A549 (cell line): ENCODE measurements at regions not wholly inside any gene's neighbourhood (a gene's known extent, or its start where the extent isn't known, plus 50 kb on each side); places are given as distances from the start of the nearest gene placed in this dataset.

Experiments used
- ATAC-seq, 2 experiments: fragments of 200-7000 bp in 1 of 2; fragments of >200 bp in 1 of 2; cut with Nextera tagmentation in 1 of 2; cut with Tn5 transposase in 1 of 2; 3 replicates each; pipeline versions ENCODE4 v1.8.0 to v1.9.1; 2018 to 2020; ENCODE audit warnings: mild to moderate bottlenecking in 1 of 2, moderate library complexity in 1 of 2
- CTCF ChIA-PET: fragments of 300-600 bp; sonication (Branson Sonifier 250); formaldehyde crosslinking; extraction: SDS; loops from one replicate; lab custom pipeline; 2021; ENCODE audit warnings: antibody characterized with exemption, inconsistent platforms; lab: Yijun Ruan, JAX
- POLR2A ChIA-PET: fragments of 350-600 bp; formaldehyde crosslinking; extraction: SDS; loops from one replicate; lab custom pipeline; 2021; ENCODE audit warnings: antibody characterized with exemption, inconsistent platforms; lab: Yijun Ruan, JAX
- DNase-seq, 2 experiments: peaks; one replicate each; pipeline versions ENCODE4 v3.0.0 to v3.0.0-alpha.2; 2011 to 2016; ENCODE audit warnings: low read depth in 1 of 2, low spot score in 1 of 2
- FAIRE-seq: peaks from 2 replicates; lab custom pipeline; 2011; peaks lifted over from hg19 to GRCh38; lab: Jason Lieb, UNC
- H3K27ac ChIP-seq, 2 experiments: fragments of >200 bp; sonication (Bioruptor Twin); formaldehyde crosslinking; 3 replicates each; pipeline ENCODE4 v1.5.1; 2016 to 2017
- H3K4me1 ChIP-seq: fragments of >200 bp; sonication (Bioruptor Twin); formaldehyde crosslinking; 3 replicates; pipeline ENCODE4 v1.6.1; 2016
- H3K4me2 ChIP-seq: fragments of >200 bp; sonication (Bioruptor Twin); formaldehyde crosslinking; 3 replicates; pipeline ENCODE4 v1.6.1; 2016
- H3K4me3 ChIP-seq: fragments of >200 bp; sonication (Bioruptor Twin); formaldehyde crosslinking; 3 replicates; pipeline ENCODE4 v1.5.1; 2016
- H3K9me3 ChIP-seq: fragments of >200 bp; sonication (Bioruptor Twin); formaldehyde crosslinking; 3 replicates; pipeline ENCODE4 v1.6.1; 2016
- BHLHE40 ChIP-seq: IDR thresholded peaks from 2 replicates; pipeline ENCODE4 v1.6.1; 2012; ENCODE audit warnings: low read depth, low read length, inconsistent platforms
- CBX8 ChIP-seq: fragments of 200-600 bp; sonication (generic); IDR thresholded peaks from 2 replicates; pipeline ENCODE4 v1.6.1; 2016
- CEBPB ChIP-seq, 2 experiments: fragments of >200 bp in 1 of 2; sonication (Bioruptor Twin) in 1 of 2; formaldehyde crosslinking in 1 of 2; IDR thresholded peaks; 2 replicates each; pipeline ENCODE4 v1.6.1; 2012 to 2016
- CHD2 ChIP-seq: fragments of 150-350 bp; IDR thresholded peaks from 2 replicates; pipeline ENCODE4 v1.6.1; 2014; ENCODE audit warnings: low read length; ENCODE audit not compliant: partially characterized antibody
- CHD4 ChIP-seq: fragments of 200-600 bp; sonication (generic); IDR thresholded peaks from 2 replicates; pipeline ENCODE4 v1.6.1; 2016; ENCODE audit warnings: antibody characterized with exemption, mild to moderate bottlenecking, borderline replicate concordance
- EHF ChIP-seq: fragments of 250-450 bp; sonication (Bioruptor Pico); IDR thresholded peaks from 2 replicates; pipeline ENCODE4 v1.5.0; 2020; ENCODE audit warnings: mild to moderate bottlenecking
- FOSL2 ChIP-seq, 2 experiments: fragments of 450-650 bp in 1 of 2; fragments of >200 bp in 1 of 2; sonication (Bioruptor Twin) in 1 of 2; formaldehyde crosslinking; IDR thresholded peaks; 2 replicates each; pipeline versions ENCODE4 v1.5.0 to v1.6.1; 2016 to 2020; ENCODE audit warnings: mild to moderate bottlenecking in 1 of 2, moderate library complexity in 1 of 2
- GATA3 ChIP-seq: IDR thresholded peaks from 2 replicates; pipeline ENCODE4 v1.6.1; 2012; ENCODE audit warnings: borderline replicate concordance
- HDAC2 ChIP-seq: fragments of 200-600 bp; sonication (generic); IDR thresholded peaks from 2 replicates; pipeline ENCODE4 v1.6.1; 2016
- HEYL ChIP-seq: fragments of 250-450 bp; sonication (Bioruptor Pico); IDR thresholded peaks from 2 replicates; pipeline ENCODE4 v1.8.0; 2021; ENCODE audit warnings: mild to moderate bottlenecking, moderate library complexity
- HOXA7 ChIP-seq: fragments of 250-450 bp; sonication (Bioruptor Pico); IDR thresholded peaks from 2 replicates; pipeline ENCODE4 v1.5.0; 2020; ENCODE audit warnings: mild to moderate bottlenecking, moderate library complexity
- JUN ChIP-seq, 2 experiments: fragments of >200 bp; sonication (Bioruptor Twin); formaldehyde crosslinking; IDR thresholded peaks; 2 replicates in 1 of 2; 3 replicates in 1 of 2; pipeline ENCODE4 v1.6.1; 2016 to 2017
- JUNB ChIP-seq: fragments of >200 bp; sonication (Bioruptor Twin); formaldehyde crosslinking; IDR thresholded peaks from 2 replicates; pipeline ENCODE4 v1.6.1; 2016
- KDM5A ChIP-seq: fragments of 200-600 bp; sonication (generic); IDR thresholded peaks from 2 replicates; pipeline ENCODE4 v1.6.1; 2016; ENCODE audit warnings: antibody characterized with exemption, mild to moderate bottlenecking
- MAFK ChIP-seq: fragments of 450-650 bp; IDR thresholded peaks from 2 replicates; pipeline ENCODE4 v1.6.1; 2014; ENCODE audit not compliant: partially characterized antibody
- NFE2L2 ChIP-seq: fragments of 150-350 bp; conservative IDR thresholded peaks from 2 replicates; pipeline ENCODE4 v1.6.1; 2014; ENCODE audit warnings: low read length
- PHF8 ChIP-seq: fragments of 200-600 bp; sonication (generic); IDR thresholded peaks from 2 replicates; pipeline ENCODE4 v1.6.1; 2016; ENCODE audit warnings: low read depth, mild to moderate bottlenecking, antibody characterized with exemption, moderate library complexity, borderline replicate concordance
- POLR2A ChIP-seq: IDR thresholded peaks from 2 replicates; pipeline ENCODE4 v1.6.1; 2012; ENCODE audit warnings: mild to moderate bottlenecking, low read length
- POLR2AphosphoS2 ChIP-seq: conservative IDR thresholded peaks from 2 replicates; pipeline ENCODE4 v1.6.1; 2012; ENCODE audit warnings: low read length, improper control_type of control experiment, inconsistent platforms
- RFX5 ChIP-seq: fragments of 450-650 bp; IDR thresholded peaks from 2 replicates; pipeline ENCODE4 v1.7.1; 2014; ENCODE audit warnings: antibody characterized with exemption, mild to moderate bottlenecking, moderate library complexity
- RNF2 ChIP-seq: fragments of 200-600 bp; sonication (generic); IDR thresholded peaks from 2 replicates; pipeline ENCODE4 v1.6.1; 2016; ENCODE audit warnings: low read depth, mild to moderate bottlenecking, antibody characterized with exemption, moderate library complexity, borderline replicate concordance
- SMC3 ChIP-seq: fragments of >200 bp; sonication (Bioruptor Twin); formaldehyde crosslinking; IDR thresholded peaks from 3 replicates; pipeline ENCODE4 v1.6.1; 2018; ENCODE audit warnings: inconsistent platforms
- TFCP2L1 ChIP-seq: fragments of 250-450 bp; sonication (Bioruptor Pico); IDR thresholded peaks from 2 replicates; pipeline ENCODE4 v1.5.0; 2021; ENCODE audit warnings: mild to moderate bottlenecking
- ZC3H11A ChIP-seq: fragments of 450-650 bp; IDR thresholded peaks from 2 replicates; pipeline ENCODE4 v1.6.1; 2014; ENCODE audit warnings: antibody characterized with exemption, mild to moderate bottlenecking
- ZSCAN20 ChIP-seq: fragments of 250-450 bp; sonication (Bioruptor Pico); IDR thresholded peaks from 2 replicates; pipeline ENCODE4 v1.8.0; 2022; ENCODE audit warnings: mild to moderate bottlenecking, moderate library complexity
- WGBS: methylation state at CpG from one replicate; pipeline ENCODE4 v1.1.6; 2017; ENCODE audit errors: missing lambda C conversion rate; 5-methylcytosine and 5-hydroxymethylcytosine counted together
- TF ChIP-seq, protein P1 (sequence below): IDR thresholded peaks from 2 replicates; pipeline ENCODE4 v1.6.1; 2012
- TF ChIP-seq, protein P2 (sequence below): fragments of >200 bp; sonication (Bioruptor Twin); formaldehyde crosslinking; IDR thresholded peaks from 3 replicates; pipeline ENCODE4 v1.6.1; 2016
- TF ChIP-seq, protein P3 (sequence below): fragments of 250-450 bp; sonication (Bioruptor Pico); IDR thresholded peaks from 2 replicates; pipeline ENCODE4 v1.5.0; 2021; ENCODE audit warnings: mild to moderate bottlenecking, moderate library complexity, borderline replicate concordance
- TF ChIP-seq, protein P4 (sequence below): IDR thresholded peaks from 2 replicates; pipeline ENCODE4 v1.6.1; 2012; ENCODE audit warnings: low read depth, borderline replicate concordance

DNA sequence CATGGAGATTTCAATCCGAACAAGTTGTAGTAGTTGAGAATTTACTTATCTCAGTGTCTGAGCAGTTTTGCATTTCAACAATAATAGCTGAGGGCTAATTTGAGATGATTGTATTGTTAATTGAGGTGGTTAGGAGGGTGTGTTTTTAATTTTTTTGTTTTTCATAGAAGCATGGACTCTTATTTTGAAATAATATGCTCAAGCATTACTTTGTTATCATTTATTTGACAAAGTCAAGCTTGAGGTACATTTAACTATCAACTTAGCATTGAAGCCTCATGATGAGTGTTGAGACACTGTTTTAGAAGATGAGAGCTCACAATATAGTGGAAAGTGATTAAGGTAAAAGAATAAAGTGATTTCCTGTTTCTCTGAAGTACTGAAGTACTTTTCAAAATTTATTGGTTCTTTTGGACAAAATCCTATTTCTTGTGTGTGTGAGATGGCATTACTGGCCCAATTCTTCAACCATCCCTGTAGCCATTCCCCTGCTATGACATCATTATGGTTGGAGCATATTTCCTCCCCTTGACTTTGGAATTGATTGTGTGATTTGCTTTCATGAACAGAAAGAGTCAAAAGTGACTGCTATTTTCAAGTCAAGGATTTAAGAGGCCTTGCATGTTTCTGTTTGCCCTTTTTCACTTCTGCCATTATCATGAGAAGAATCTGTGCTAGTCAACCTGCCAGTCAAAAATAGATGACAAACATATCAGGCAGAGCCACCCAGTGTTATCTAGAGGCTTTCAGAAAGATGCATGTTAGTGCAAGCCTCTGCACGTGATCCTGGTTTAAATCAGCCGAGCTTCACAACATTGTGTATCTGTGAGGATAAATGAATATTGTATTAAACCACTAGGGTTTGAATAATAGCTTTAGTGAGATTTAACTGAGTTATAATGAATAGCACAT, 1112.3 kb upstream of the CITED2 start:
- no peak for ATAC-seq
- Histone ChIP-seq H3K4me3 (no peak overlapping the region), H3K4me2 (peak overlapping the region; percentile 65), H3K4me1 (peaks cover 25% of the 10 kb centered on the region; the same call in 2 of the 3 replicates), H3K27ac (peak overlapping the region; percentile 57 to 68), H3K9me3 (peaks cover 8% of the 10 kb centered on the region; the same call in 2 of the 3 replicates)
- CTCF ChIA-PET: no interaction called here
- no peak for DNase-seq
- no peak for FAIRE-seq
- 64% methylated on average over 3 of the region's 3 CpGs for WGBS
- POLR2A ChIA-PET: no interaction called here
- no peak for TF ChIP-seq BHLHE40
- no peak for TF ChIP-seq JUN (IDR thresholded peaks at IDR 0.05)
- TF ChIP-seq, protein P1, sequence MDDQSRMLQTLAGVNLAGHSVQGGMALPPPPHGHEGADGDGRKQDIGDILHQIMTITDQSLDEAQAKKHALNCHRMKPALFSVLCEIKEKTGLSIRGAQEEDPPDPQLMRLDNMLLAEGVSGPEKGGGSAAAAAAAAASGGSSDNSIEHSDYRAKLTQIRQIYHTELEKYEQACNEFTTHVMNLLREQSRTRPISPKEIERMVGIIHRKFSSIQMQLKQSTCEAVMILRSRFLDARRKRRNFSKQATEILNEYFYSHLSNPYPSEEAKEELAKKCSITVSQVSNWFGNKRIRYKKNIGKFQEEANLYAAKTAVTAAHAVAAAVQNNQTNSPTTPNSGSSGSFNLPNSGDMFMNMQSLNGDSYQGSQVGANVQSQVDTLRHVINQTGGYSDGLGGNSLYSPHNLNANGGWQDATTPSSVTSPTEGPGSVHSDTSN: no peak
- no peak for TF ChIP-seq EHF
- TF ChIP-seq CEBPB (IDR thresholded peaks at IDR 0.05): no peak
- no peak for TF ChIP-seq PHF8
- TF ChIP-seq MAFK: no peak
- no peak for TF ChIP-seq CHD2
- TF ChIP-seq HEYL (CRISPR knock-in tag): no peak
- no peak for TF ChIP-seq SMC3
- no peak for TF ChIP-seq POLR2A
- TF ChIP-seq, protein P2, sequence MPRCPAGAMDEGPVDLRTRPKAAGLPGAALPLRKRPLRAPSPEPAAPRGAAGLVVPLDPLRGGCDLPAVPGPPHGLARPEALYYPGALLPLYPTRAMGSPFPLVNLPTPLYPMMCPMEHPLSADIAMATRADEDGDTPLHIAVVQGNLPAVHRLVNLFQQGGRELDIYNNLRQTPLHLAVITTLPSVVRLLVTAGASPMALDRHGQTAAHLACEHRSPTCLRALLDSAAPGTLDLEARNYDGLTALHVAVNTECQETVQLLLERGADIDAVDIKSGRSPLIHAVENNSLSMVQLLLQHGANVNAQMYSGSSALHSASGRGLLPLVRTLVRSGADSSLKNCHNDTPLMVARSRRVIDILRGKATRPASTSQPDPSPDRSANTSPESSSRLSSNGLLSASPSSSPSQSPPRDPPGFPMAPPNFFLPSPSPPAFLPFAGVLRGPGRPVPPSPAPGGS: no peak
- TF ChIP-seq GATA3: no peak
- TF ChIP-seq NFE2L2: no peak
- TF ChIP-seq CBX8: no peak
- TF ChIP-seq ZSCAN20 (CRISPR knock-in tag): no peak

DNA sequence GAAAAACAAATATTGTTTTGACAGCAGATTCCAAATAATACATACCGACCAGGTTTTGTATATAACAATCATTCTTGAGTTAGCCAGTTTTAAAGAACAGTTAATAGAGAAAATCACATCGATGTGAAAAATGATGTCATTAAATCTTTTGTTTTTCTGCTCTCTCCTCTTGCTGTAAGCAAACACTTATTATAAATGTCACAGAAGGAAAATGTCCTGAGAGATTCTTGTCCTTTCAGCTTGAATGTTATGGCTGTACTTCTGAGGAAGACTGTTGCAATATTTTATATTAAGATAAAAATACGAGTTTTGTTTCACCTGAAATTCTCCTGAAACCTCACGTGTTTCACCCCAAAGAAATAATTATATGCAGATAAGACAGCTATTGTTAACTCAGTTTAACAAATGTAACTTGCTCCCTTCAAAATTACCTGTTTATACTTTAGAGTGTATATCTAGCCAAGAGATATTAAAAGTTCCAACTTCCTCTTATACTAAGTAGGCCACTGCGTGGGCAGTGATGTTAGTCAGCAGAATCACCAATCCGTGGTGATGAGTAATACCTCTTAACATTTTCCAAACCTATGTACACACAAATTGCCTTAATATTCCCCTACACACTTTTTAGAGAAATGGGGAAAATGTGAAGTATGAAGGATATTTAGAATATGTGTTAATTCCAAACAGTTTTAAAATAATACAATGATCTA, 1111.4 kb upstream of the CITED2 start:
- peak overlapping the region; percentile 65 for H3K4me2 ChIP-seq
- H3K9me3 ChIP-seq: peaks cover 8% of the 10 kb centered on the region; the same call in 2 of the 3 replicates
- POLR2A ChIA-PET: no interaction called here
- peak overlapping the region; percentile 57 to 68 for H3K27ac ChIP-seq
- FAIRE-seq (no peak), ATAC-seq (peak; percentile 81 to 87), DNase-seq (peak; percentile 23 to 69)
- 12% methylated on average over 6 of the region's 6 CpGs for WGBS
- CTCF ChIA-PET: no interaction called here
- H3K4me3 ChIP-seq: no peak overlapping the region
- peaks cover 25% of the 10 kb centered on the region; the same call in 2 of the 3 replicates for H3K4me1 ChIP-seq
- no peak for TF ChIP-seq TFCP2L1 (CRISPR knock-in tag)
- TF ChIP-seq, protein P3, sequence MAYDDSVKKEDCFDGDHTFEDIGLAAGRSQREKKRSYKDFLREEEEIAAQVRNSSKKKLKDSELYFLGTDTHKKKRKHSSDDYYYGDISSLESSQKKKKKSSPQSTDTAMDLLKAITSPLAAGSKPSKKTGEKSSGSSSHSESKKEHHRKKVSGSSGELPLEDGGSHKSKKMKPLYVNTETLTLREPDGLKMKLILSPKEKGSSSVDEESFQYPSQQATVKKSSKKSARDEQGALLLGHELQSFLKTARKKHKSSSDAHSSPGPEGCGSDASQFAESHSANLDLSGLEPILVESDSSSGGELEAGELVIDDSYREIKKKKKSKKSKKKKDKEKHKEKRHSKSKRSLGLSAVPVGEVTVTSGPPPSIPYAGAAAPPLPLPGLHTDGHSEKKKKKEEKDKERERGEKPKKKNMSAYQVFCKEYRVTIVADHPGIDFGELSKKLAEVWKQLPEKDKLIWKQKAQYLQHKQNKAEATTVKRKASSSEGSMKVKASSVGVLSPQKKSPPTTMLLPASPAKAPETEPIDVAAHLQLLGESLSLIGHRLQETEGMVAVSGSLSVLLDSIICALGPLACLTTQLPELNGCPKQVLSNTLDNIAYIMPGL (CRISPR knock-in tag): no peak
- 0 out of 2 replicates have a peak, but pooled peaks have one; percentile 27 for TF ChIP-seq FOSL2 (IDR thresholded peaks at IDR 0.05)
- peak; percentile 81 for TF ChIP-seq FOSL2 (CRISPR knock-in tag; IDR thresholded peaks at IDR 0.05)
- TF ChIP-seq RFX5: no peak
- peak; percentile 23; the same call in 1 of the 2 replicates for TF ChIP-seq JUNB
- no peak for TF ChIP-seq NFE2L2
- no peak for TF ChIP-seq POLR2AphosphoS2
- no peak for TF ChIP-seq PHF8
- TF ChIP-seq, protein P2: no peak
- TF ChIP-seq ZC3H11A: no peak
- TF ChIP-seq HDAC2: no peak
- no peak for TF ChIP-seq RNF2
- peak; percentile 39 for TF ChIP-seq MAFK
- TF ChIP-seq GATA3: peak; percentile 51; the same call in 1 of the 2 replicates
- TF ChIP-seq CHD2: no peak
- TF ChIP-seq KDM5A: no peak
- TF ChIP-seq CHD4: no peak
- TF ChIP-seq, protein P4, sequence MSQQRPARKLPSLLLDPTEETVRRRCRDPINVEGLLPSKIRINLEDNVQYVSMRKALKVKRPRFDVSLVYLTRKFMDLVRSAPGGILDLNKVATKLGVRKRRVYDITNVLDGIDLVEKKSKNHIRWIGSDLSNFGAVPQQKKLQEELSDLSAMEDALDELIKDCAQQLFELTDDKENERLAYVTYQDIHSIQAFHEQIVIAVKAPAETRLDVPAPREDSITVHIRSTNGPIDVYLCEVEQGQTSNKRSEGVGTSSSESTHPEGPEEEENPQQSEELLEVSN: no peak
- no peak for TF ChIP-seq HOXA7
